NCI-H82 treated with DMSO at 0.1 percent for 48 hours (cell line): ENCODE measurements at regions not wholly inside any gene's neighbourhood (a gene's known extent, or its start where the extent isn't known, plus 50 kb on each side); places are given as distances from the start of the nearest gene placed in this dataset.
"Not testable (repeated sequence)": the region's sequence is repeated elsewhere in the genome, so short reads cannot be mapped to it uniquely, and the experiment has no call there.

Experiments
- DNase-seq: peaks from one replicate; lab custom pipeline; 2025; ENCODE audit not compliant: unreplicated experiment; lab: John Stamatoyannopoulos, UW

GRCh38 chr9:13450723-13451122 is 171.2 kb upstream of the MPDZ start:
- DNase-seq, result no peak

- no peak for DNase-seq
These were observed 169.0 kb upstream of the MPDZ start for GRCh38 chr9:13448482-13448881.

GRCh38 chr9:13447843-13448422 is 168.4 kb upstream of the MPDZ start:
- DNase-seq, result no peak

DNA sequence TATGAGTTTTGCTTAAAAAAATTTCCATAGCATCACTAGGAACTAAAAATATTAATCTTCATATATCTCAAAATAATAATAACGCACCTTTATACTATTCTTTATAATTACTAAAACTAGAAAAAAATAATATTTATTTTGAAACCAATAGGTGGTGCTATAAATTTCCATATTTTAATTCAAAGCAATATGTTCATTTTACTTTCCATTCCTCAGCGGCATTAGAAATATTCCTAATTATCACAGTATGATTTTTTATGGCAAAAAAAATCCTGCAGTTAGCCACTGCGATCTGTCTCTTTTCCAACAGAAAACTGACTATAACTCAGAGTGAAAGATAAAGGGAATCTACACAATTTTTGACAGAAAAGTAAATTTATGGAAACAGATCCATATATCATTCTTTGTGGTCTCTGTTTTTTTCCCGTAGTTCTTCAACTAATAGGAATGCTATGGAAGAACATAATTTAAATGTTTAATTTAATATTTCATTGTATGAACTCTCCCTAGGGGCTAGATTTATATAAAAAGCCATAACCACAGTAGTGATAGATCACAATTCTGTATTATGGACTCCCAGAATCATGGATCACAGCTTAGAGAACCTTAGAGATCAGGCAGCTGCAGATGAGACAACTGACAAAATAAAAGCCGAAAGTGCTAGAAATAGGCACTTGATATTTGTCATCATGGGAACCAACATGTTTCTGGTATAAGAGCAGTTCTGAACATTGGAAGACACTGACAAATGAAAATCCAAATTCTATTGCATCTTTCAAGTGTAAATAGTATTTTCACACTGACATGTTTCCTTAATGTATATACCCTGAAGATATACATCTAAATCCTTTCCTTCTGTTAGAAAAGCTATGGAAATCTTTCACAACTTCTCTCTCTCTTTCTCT is 167.7 kb upstream of the MPDZ start:
- DNase-seq, result no peak

DNA sequence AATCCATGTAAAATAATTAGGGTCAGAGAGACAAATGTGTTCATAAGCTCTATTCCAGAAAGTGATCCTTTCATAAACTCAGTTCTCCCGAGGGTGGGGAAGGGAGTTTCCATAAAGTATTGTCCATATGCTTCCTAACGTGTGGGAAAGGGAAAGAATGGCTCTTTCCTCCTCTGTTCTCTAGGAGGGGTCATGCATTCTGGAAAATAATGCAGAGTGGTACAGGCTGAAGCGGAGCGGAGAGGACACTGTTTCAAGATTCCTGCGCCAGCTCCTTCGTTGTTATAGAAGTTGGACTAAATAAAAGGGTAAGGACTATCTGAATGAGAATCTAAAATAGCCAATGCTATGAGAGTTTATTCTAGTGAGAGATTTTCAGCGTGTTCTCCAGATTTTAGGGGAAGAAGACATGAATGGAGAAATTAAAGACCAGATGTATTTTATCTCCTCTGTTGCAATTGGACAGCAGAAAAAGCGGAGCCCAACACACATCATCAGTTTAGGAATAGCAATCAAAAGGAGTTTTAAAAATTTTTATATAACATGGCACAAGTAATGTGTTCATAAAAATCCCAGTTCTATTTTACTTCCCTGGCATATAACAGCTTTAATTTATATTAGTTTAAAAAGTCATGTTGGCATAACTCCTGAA is 166.9 kb upstream of the MPDZ start:
- DNase-seq, result no peak

DNA sequence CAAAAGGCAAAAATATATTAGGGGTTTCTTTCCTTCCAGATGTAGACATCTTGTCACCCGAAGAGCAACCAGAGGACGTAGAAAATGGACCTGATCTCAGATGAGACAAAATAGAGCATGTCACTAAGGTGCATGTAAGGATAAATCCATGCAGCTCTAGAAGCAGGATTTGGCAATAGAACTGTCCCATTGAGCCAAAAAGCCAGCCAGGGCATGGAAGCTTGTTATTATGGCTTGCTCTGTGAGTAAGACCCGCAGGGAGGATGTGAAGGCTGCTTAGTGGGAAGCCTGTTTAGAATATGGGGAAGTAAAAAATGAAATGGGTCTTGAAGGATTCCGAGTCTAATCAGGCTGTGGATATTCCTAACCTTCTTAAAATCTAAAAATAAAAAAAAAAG is 165.6 kb upstream of the MPDZ start:
- no peak for DNase-seq

DNA sequence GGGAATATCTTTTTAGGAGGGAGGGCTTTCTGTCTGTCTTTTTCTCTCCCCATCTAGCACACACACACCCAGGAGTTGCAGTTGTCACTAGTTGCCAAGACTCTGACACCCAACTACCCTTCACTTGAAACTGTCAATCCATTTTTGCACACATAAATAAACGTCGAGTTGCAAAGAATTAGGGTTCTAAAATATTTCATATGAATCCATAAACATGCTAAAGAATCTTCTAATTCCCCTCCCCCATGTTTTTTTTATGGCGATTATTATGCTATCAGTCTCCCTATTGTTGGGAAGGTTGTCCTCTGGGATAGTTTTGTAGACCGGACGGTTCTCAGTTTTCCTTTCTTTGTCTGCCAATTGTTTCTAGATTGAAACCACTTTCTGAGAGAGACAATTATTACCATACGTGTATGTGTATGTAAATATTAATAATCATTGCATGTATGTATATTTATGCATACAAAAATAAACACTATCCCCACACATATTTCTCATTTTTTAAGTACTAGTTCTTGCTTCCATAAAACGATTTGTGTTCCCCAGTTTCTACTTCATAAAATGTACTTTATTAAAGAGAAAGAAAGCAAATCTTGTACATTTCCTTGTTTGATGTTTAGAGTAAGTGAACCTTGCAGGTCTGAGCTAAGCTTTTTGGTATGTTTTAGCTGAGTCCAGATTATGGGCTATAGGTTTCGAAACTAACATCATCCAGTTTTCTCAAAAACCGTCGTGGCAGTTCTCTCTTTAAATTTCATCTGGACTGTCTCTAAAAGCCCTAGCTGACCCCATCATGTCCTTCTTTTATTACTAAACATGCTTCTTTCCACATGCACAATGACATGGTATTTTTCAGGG is 165.0 kb upstream of the MPDZ start:
- DNase-seq, result no peak

GRCh38 chr9:13443346-13444244 is 164.1 kb upstream of the MPDZ start:
- DNase-seq, result no peak

DNA sequence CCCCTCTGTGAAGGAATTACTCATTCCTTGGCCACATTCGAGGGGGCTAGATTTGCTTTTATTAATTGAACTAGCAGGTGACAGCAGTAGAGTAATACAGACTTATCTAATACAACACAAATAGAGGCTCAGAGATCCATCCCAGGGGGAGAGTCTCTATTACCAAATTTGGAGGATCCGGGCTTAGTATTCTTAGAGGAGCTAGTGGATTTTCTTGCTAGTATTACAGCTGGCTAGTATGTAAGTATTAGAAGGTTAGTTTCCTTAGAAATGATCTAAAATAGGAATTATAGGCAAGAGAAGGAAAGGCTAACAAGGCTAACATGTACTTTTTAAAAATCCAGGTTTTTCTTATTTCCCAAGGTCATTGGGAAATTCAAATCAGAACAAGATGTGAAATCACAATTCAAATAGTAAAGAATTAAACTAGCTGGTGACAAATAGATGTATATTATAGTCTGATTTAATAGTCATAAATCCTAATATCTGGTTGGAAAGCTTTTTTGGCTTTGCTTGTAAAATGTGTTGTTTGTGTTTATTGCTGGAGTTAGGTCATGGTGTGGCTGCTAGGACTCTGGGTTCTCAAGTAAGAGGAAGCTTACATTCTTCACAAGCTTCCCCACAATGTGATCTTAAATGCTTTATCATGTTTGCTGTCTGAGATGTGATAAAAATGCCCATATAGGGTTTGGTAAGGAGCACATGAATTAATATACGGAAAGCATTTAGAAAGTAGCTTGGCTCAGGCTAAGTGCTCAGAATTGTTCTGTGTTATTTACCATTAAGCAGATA is 160.4 kb upstream of the MPDZ start:
- no peak for DNase-seq

- no peak for DNase-seq
These were observed 158.4 kb upstream of the MPDZ start for GRCh38 chr9:13437866-13438265.

DNA sequence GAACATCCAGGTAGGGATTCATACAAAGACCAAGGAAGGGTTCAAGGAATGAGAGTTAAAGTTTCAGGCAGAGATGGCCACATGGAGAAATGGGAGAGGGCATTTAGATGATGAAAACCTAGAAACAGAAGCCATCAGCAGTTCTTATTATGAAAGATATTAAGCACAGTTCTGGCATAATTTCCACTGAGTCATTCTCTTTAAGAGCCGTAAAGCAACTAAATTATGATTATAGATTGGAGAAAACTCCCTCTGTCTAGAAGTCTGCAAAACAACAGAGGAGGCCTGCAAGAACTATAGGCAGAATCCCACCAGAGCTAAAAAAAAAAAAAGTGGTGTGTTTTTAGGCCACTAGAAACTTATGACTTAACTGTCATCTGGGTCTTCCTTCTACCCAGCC is 157.1 kb upstream of the MPDZ start:
- no peak for DNase-seq

- not testable (repeated sequence) for DNase-seq
These were observed 154.0 kb upstream of the MPDZ start for GRCh38 chr9:13433453-13433852.

- DNase-seq, result no peak
These were observed 153.4 kb upstream of the MPDZ start for GRCh38 chr9:13432904-13433303.

DNA sequence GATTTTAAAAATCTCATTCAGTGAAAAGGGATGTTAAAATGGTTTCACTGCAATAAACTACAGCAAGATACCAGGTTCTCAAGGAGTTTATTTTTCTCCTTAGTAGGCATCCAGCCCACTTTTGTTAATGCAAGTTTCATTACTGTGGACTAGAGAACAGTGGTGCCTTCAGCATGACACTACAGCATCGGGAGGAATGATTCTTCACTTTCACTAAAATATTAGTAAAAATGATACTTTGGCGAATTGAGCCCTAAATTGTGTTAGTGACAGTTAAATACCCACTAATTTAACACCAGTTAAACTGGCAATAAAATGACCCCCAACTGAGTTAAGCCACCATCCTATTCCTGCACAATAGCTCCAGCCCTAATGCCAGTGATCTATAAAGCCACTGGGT is 152.2 kb upstream of the MPDZ start:
- no peak for DNase-seq

GRCh38 chr9:13431222-13431536 is 151.7 kb upstream of the MPDZ start:
- DNase-seq, result no peak

- no peak for DNase-seq
These were observed 151.1 kb upstream of the MPDZ start for GRCh38 chr9:13430368-13431221.

- DNase-seq, result no peak
These were observed 150.1 kb upstream of the MPDZ start for GRCh38 chr9:13429301-13430190.

GRCh38 chr9:13428766-13429165 is 149.3 kb upstream of the MPDZ start:
- DNase-seq, result no peak
